CD4-positive, alpha-beta T cell treated with Interleukin-1 beta for 1 hour (primary cell): ENCODE measurements at regions not wholly inside any gene's neighbourhood (a gene's known extent, or its start where the extent isn't known, plus 50 kb on each side); places are given as distances from the start of the nearest gene placed in this dataset.
A peak's percentile ranks its signal among the peaks of the same experiment; 100 is the strongest.
"Not testable (repeated sequence)": the region's sequence is repeated elsewhere in the genome, so short reads cannot be mapped to it uniquely, and the experiment has no call there.

Experiments used
- DNase-seq, 2 donors: peaks; one replicate each; pipeline ENCODE4 v3.0.0-alpha.2; 2020 to 2022

GRCh38 chr2:207417301-207417718, 112.5 kb upstream of the CREB1 start:
- no peak for DNase-seq

- DNase-seq, result no peak
Measured at GRCh38 chr2:207418419-207418818, 111.3 kb upstream of the CREB1 start.

DNA sequence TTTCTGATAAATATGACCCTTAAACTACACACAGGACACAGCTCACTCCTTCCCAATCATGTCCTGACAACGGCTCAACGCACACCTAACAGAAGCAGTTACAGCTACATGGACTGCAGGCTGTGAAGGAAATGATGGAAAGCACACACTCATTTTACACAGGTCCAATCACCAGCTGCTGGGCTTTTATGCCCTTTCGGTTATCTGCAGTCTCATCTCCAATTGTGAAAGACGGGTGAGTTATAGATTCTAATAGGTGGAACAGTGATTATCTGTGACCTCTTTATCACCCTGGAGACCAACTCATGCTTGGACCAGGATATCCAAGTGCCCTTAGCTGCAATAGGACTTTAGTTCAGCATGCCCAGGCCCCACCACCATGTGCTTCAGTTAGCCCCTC, 110.4 kb upstream of the CREB1 start:
- DNase-seq, result no peak

DNA sequence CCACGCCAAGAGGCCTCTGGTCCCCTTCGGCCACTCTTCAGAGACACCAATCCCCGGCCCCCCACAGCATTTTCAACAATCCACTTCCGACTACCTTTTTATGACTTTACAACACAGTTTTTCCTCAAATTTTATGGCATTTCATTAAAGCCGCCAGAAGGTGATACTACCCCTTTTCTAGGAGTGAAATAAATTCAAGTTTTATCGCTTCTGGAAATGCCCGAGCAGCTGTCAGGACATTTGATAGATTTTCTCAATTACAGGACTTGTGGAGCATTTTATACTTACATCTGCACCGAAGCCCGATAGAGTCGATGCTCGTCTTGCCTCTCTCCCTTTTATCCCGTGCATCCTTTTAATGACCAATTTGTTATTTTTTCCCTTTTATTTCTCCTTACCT, 108.1 kb upstream of the CREB1 start:
- no peak for DNase-seq

- no peak for DNase-seq
Measured at GRCh38 chr2:207422380-207422779, 107.4 kb upstream of the CREB1 start.

DNA sequence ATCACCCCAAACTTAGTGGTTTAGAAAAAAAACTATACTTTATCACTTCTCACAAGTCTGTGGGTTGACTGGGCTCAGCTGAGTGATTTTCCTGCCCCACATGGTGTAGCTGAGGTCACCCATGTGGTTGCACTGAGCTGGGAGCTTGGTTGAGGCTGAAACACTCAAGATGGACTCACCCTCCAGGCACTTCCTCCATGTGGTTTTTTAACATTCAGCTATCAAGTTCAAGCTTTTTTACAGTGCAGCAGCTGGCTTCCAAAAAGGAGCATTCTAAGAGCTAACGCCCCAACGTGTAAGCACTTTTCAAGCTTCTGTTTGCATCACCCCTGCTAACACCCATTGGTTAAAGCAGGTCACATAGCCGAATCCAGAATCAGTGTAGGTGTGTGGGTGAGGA, 105.9 kb upstream of the CREB1 start:
- peak; percentile 23 to 24 for DNase-seq

GRCh38 chr2:207427986-207428385, 101.8 kb upstream of the CREB1 start:
- no peak for DNase-seq

GRCh38 chr2:207428573-207428972, 101.2 kb upstream of the CREB1 start:
- DNase-seq, result no peak

DNA sequence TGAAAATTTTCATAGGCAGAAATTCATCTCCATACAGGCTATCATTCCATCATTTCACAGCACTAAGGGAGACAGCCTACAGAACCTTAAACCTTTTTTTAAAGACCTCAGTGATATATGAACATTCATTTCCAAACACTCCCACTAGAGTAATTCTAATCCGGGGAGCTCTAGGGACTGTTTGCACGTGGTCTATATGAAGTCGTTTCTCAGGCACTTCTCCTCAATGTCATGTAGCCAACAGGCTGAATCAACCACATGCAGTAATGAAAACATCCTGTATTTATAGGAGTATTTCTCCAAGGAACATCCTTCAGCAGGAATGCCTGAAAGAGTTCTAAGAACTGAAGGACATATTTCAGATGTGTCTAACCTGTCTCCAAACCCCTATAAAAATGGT, 97.3 kb upstream of the CREB1 start:
- no peak for DNase-seq

- no peak for DNase-seq
Measured at GRCh38 chr2:207434306-207434705, 95.5 kb upstream of the CREB1 start.

DNA sequence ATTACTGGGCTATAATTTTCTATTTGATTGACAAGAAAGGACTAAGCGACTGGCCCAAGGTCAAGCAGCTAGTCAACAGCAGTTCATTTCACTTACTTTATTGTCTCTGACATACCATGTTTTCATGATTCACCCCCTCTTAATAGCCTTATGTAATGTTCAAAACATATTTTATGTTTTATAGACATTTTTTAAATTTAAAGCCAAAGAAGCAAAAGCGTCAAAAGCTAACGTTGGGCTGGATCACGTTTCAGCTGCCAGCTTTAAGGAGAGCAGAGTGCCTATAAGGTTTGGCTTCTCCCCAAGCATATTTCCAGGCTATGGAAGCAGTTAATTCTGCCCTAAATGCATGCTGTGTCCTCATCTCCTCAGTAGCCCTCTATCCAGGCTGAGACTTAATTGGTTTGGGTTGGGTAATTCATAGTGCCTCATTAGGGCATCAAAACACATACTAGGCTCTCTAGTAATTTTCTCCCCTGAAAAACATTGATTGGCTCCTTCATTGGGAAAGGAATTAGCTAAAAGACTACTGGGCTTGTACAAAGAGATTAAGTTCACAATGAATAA, 94.8 kb upstream of the CREB1 start:
- no peak for DNase-seq

- DNase-seq, result no peak
Measured at GRCh38 chr2:207437136-207437523, 92.6 kb upstream of the CREB1 start.

DNA sequence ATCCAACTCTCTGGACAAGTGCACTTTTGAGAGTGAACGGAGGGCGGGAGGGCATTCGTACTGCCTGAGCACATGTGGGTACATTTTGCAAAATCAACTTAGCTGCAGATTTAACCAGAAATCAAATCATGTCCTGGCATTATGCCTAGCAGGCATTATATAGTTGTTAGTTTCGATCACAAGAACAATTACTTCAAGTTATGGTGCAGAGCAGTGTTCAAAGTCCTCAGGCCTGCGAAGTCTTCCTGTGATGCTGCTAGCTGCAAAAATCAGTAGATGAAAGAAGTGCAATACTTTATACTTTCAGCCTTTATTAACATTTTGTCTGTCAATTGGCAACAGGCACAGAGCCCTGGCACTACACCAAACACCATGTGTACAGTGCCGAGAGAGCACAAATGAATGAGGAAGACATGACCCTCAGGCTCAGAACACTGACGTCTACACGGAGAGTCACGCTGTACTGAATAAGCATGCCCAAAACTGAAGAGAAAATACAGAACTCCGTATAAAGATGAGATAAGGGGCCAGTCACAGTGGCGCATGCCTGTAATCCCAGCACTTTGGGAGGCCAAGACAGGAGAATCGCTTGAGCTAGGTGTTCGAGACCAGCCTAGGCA, 92.1 kb upstream of the CREB1 start:
- no peak for DNase-seq

GRCh38 chr2:207438414-207439126, 91.2 kb upstream of the CREB1 start:
- DNase-seq, result no peak

GRCh38 chr2:207439881-207440280, 89.9 kb upstream of the CREB1 start:
- DNase-seq, result not testable (repeated sequence)

DNA sequence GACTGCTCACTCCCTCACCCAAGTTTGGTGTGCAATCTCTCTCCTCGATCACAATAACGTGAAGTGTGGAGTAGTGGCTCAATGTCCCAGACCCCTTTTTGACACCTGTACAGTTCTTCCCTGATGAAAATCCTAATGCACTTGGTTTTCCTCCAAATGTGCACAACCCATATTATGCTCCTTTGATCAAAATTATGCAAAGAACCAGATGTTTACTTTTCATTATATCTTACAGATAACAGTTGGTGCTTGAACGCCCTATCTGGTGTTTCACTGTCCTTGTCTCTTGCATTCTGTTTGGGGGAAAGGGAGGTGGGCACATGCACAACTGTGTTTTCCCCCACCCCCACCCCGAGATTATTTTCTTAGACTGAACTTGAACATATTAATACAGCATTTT, 85.0 kb upstream of the CREB1 start:
- no peak for DNase-seq

- no peak for DNase-seq
Measured at GRCh38 chr2:207446653-207447052, 83.1 kb upstream of the CREB1 start.

DNA sequence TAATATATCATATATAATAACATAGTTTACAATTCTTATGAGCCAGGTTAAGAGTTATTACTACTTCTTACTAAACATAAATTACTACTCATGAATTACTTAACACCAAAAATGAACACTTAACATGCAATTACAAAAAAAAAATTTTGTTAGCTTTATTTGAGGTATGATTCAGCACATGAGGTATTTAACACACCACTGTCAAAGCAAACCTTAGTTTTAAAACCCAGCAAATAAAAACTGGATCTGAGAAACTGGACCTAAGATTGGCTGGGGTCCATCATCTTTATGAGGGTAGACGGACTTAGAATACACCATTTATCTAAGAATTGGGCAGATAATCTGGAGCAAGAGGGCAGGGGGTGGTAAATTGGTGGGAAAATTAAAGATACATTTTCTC, 81.8 kb upstream of the CREB1 start:
- no peak for DNase-seq

GRCh38 chr2:207449642-207450165, 80.1 kb upstream of the CREB1 start:
- no peak for DNase-seq

DNA sequence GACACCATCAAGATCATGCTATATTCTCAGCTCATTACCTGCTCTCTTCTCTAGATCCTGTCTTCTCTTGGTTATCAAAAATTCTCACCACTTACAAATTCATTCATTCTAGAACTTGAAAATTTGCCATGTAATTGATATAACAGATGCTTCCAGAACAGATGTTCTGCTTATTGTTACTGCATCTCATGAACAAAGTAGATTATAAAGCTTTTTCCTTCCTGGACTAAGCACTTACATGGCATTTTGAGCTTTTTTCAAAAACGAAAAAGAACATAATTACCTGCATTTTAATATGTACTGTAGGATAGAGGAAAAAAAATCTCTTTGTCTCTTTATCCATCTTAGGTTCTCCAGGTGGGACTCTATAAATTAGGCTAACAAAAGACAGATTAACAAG, 79.6 kb upstream of the CREB1 start:
- DNase-seq, result no peak

GRCh38 chr2:207458582-207458981, 71.2 kb upstream of the CREB1 start:
- DNase-seq, result no peak

- no peak for DNase-seq
Measured at GRCh38 chr2:207459990-207460757, 69.6 kb upstream of the CREB1 start.

- DNase-seq, result no peak
Measured at GRCh38 chr2:207463433-207463832, 66.3 kb upstream of the CREB1 start.

GRCh38 chr2:207464007-207464406, 65.8 kb upstream of the CREB1 start:
- no peak for DNase-seq
